Ovary (tissue), 7 donors: ENCODE measurements at regions not wholly inside any gene's neighbourhood (a gene's known extent, or its start where the extent isn't known, plus 50 kb on each side); places are given as distances from the start of the nearest gene placed in this dataset.

Experiments
- DNase-seq, 5 donors: peaks; one replicate each; pipeline ENCODE4 v3.0.0-alpha.2; 2019 to 2020
- H3K27ac ChIP-seq, 2 donors: fragments of 200-600 bp; one replicate each; pipeline versions ENCODE4 v1.5.1 to v1.8.0; 2019 to 2022
- H3K27me3 ChIP-seq: fragments of 200-600 bp; one replicate; pipeline ENCODE4 v1.8.0; 2022
- H3K36me3 ChIP-seq: fragments of 200-600 bp; sonication (generic); one replicate; pipeline ENCODE4 v1.5.1; 2019
- H3K4me1 ChIP-seq: one replicate; pipeline ENCODE4 v1.8.1; 2013; ENCODE audit warnings: mild to moderate bottlenecking, moderate library complexity; ENCODE audit not compliant: insufficient read depth
- H3K4me3 ChIP-seq: fragments of 200-600 bp; sonication (generic); one replicate; pipeline ENCODE4 v1.5.1; 2017
- H3K9me3 ChIP-seq, 2 donors: fragments of 200-600 bp in 1 of 2; sonication (generic) in 1 of 2; one replicate each; pipeline versions ENCODE4 v1.5.1 to v1.8.1; 2013 to 2019; ENCODE audit warnings: mild to moderate bottlenecking in 1 of 2, moderate library complexity in 1 of 2
- EP300 ChIP-seq: sonication (generic); formaldehyde crosslinking; IDR thresholded peaks from one replicate; pipeline ENCODE4 v1.6.1; 2017; ENCODE audit warnings: antibody characterized with exemption
- POLR2A ChIP-seq: fragments of 450-650 bp; IDR thresholded peaks from one replicate; pipeline ENCODE4 v1.6.1; 2017; ENCODE audit warnings: antibody characterized with exemption, mild to moderate bottlenecking, moderate library complexity
- WGBS, 3 donors: extraction: QIAGEN DNeasy Blood & Tissue Kit in 1 of 3; methylation state at CpG; one replicate each; pipeline versions ENCODE4 v1.1.5 to v1.1.7; 2013 to 2017; 5-methylcytosine and 5-hydroxymethylcytosine counted together
- intact Hi-C, 4 donors: fragments of 100-400 bp; cut with DNase I; formaldehyde crosslinking; loops; one replicate each; pipeline versions ENCODE4 v1.11.0 to v1.15.1; 2022 to 2023
- TF ChIP-seq, protein P1 (sequence below), 3 donors: fragments of 450-650 bp in 2 of 3; fragments of 200-600 bp in 1 of 3; IDR thresholded peaks; one replicate each; pipeline versions ENCODE4 v1.5.1 to v1.8.0; 2016 to 2022; ENCODE audit warnings: antibody characterized with exemption in 3 of 3, mild to moderate bottlenecking in 1 of 3
- donor health status: DM: no; HTN: no; CAD: no; lungs with moderate emphysema.
- donor health status: DM: no; HTN: no; CAD: no.
- donor health status: Bipolar disorder and iron deficiency.
- donor health status: DM: no; HTN: no; CAD: no.
- donor health status: DM: yes; HTN: yes; CAD: no.

DNA sequence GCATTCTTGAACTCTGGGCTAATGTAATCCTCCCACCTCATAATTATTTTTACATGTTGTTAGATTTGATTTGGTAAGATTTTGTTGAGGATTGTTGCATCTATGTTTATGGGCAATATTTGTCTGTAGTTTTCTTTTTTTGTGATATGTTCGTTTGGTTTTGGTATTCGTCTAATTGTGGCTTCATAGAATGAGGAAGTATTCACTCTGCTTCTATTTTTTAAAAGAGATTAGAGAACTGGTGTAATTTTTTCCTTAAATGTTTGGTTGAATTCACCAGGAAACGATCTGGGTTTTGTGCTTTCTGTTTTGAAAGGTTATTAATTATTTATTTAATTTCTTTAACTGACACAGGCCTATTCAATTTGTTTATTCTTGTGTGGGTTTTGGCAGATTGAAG is 161.2 kb upstream of the NUDT6 start:
- WGBS, 3 donors: 58 to 66% (median 60%) methylated on average over 3 of the region's 3 CpGs

GRCh38 chr4:123088501-123088900 is 166.1 kb upstream of the NUDT6 start:
- Histone ChIP-seq H3K9me3 (peaks cover 0 to 4% of the 10 kb centered on the region in 2 donors), H3K27ac (no peak overlapping the region), H3K4me3 (no peak overlapping the region), H3K4me1 (no peaks in the 10 kb centered on the region), H3K27me3 (no peaks in the 10 kb centered on the region), H3K36me3 (no peaks in the 10 kb centered on the region)
- TF ChIP-seq, protein P1, sequence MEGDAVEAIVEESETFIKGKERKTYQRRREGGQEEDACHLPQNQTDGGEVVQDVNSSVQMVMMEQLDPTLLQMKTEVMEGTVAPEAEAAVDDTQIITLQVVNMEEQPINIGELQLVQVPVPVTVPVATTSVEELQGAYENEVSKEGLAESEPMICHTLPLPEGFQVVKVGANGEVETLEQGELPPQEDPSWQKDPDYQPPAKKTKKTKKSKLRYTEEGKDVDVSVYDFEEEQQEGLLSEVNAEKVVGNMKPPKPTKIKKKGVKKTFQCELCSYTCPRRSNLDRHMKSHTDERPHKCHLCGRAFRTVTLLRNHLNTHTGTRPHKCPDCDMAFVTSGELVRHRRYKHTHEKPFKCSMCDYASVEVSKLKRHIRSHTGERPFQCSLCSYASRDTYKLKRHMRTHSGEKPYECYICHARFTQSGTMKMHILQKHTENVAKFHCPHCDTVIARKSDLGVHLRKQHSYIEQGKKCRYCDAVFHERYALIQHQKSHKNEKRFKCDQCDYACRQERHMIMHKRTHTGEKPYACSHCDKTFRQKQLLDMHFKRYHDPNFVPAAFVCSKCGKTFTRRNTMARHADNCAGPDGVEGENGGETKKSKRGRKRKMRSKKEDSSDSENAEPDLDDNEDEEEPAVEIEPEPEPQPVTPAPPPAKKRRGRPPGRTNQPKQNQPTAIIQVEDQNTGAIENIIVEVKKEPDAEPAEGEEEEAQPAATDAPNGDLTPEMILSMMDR (IDR thresholded peaks at IDR 0.05): no peak
- no peak for TF ChIP-seq EP300
- TF ChIP-seq POLR2A: no peak
- WGBS, 3 donors: 55 to 73% (median 67%) methylated on average over 4 of the region's 4 CpGs
- DNase-seq: no peak
- intact Hi-C loops: no loop called here

More for the DNA sequence above, 161.2 kb upstream of the NUDT6 start:
- H3K9me3 ChIP-seq: no peaks in the 10 kb centered on the region
- DNase-seq: no peak
- H3K4me1 ChIP-seq: no peaks in the 10 kb centered on the region
- no peak overlapping the region for H3K27ac ChIP-seq
- H3K27me3 ChIP-seq: no peaks in the 10 kb centered on the region
- no peaks in the 10 kb centered on the region for H3K36me3 ChIP-seq
- H3K4me3 ChIP-seq: no peak overlapping the region
- intact Hi-C loops: no loop called here
- TF ChIP-seq EP300 (no peak), POLR2A (no peak)
- TF ChIP-seq, protein P1 (IDR thresholded peaks at IDR 0.05): no peak

DNA sequence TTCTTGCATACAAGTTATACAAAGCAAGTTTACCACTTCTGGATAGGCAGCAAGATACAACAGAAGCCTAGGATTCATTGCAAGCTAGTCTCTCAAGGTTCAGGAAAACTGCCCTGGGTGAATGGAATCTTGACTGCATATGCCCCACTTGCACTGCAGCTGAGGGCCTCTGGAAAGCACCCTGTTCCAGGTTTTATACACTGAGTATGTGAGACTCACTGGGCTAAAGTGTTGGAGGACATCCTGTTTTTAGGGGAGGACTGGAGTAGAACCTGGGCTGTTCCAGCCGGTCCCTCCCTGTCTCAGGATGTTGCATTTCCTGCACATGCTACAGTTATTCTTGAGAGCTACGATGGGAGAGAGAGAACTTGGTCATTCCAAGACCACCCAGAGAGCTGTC is 168.5 kb upstream of the NUDT6 start:
- Histone ChIP-seq H3K9me3 (peaks cover 0 to 4% of the 10 kb centered on the region in 2 donors), H3K27me3 (no peaks in the 10 kb centered on the region), H3K4me1 (no peaks in the 10 kb centered on the region), H3K36me3 (no peaks in the 10 kb centered on the region), H3K4me3 (no peak overlapping the region), H3K27ac (no peak overlapping the region)
- WGBS, 3 donors: 65 to 77% (median 71%) methylated on average over 2 of the region's 2 CpGs
- intact Hi-C loops: no loop called here
- DNase-seq: no peak
- TF ChIP-seq, protein P1 (IDR thresholded peaks at IDR 0.05): no peak
- no peak for TF ChIP-seq POLR2A

- no peak overlapping the region for H3K4me3 ChIP-seq
- peaks cover 0 to 4% of the 10 kb centered on the region in 2 donors for H3K9me3 ChIP-seq
- 96 to 100% (median 97%) methylated on average over 1 of the region's 1 CpG for WGBS, 3 donors
- no peak overlapping the region for H3K27ac ChIP-seq
- no peaks in the 10 kb centered on the region for H3K27me3 ChIP-seq
- no peak for DNase-seq
- intact Hi-C loops: no loop called here
- no peaks in the 10 kb centered on the region for H3K36me3 ChIP-seq
- TF ChIP-seq, protein P1 (IDR thresholded peaks at IDR 0.05): no peak
- TF ChIP-seq POLR2A: no peak
- TF ChIP-seq EP300: no peak
- no peaks in the 10 kb centered on the region for H3K4me1 ChIP-seq
Measured at GRCh38 chr4:123092586-123092985, 170.2 kb upstream of the NUDT6 start.

GRCh38 chr4:123093236-123093635 is 170.8 kb upstream of the NUDT6 start:
- no peak for DNase-seq
- Histone ChIP-seq H3K36me3 (no peaks in the 10 kb centered on the region), H3K9me3 (peaks cover 0 to 4% of the 10 kb centered on the region in 2 donors), H3K27ac (no peak overlapping the region), H3K4me1 (no peaks in the 10 kb centered on the region), H3K4me3 (no peak overlapping the region), H3K27me3 (no peaks in the 10 kb centered on the region)
- TF ChIP-seq POLR2A (no peak), EP300 (no peak)
- TF ChIP-seq, protein P1 (IDR thresholded peaks at IDR 0.05): no peak
- WGBS, 3 donors: 94 to 100% (median 94%) methylated on average over 3 of the region's 3 CpGs
- intact Hi-C loops: no loop called here
